IMR-90 (cell line): ENCODE measurements at regions not wholly inside any gene's neighbourhood (a gene's known extent, or its start where the extent isn't known, plus 50 kb on each side); places are given as distances from the start of the nearest gene placed in this dataset.
A peak's percentile ranks its signal among the peaks of the same experiment; 100 is the strongest.

Experiments
- ATAC-seq: fragments of 200-7000 bp; cut with Tn5 transposase; 2 replicates; pipeline ENCODE4 v1.9.1; 2020; ENCODE audit warnings: low read depth, mild to moderate bottlenecking, moderate library complexity
- BruUV-seq: library from RNA; stranded (reverse); fragments of 400-500 nt; replicated peaks from 2 replicates; lab custom pipeline; 2021; lab: Mats Ljungman, UMichigan
- CTCF ChIA-PET: fragments of 300-600 bp; formaldehyde crosslinking; extraction: SDS; loops from one replicate; lab custom pipeline; 2021; ENCODE audit warnings: antibody characterized with exemption; lab: Yijun Ruan, JAX
- POLR2A ChIA-PET: fragments of 300-600 bp; sonication (Branson Sonifier 250); formaldehyde crosslinking; loops from one replicate; lab custom pipeline; 2022; ENCODE audit warnings: antibody characterized with exemption; ENCODE audit not compliant: unreplicated experiment; lab: Charles Lee
- DNase-seq: peaks from one replicate; pipeline ENCODE4 v3.0.0; 2013
- H2AFZ ChIP-seq: replicated peaks from 2 replicates; pipeline ENCODE3; 2013; ENCODE audit warnings: low read length, mild to moderate bottlenecking; ENCODE audit not compliant: poor library complexity
- H2AK5ac ChIP-seq: 2 replicates; pipeline ENCODE4 v1.6.1; 2013; ENCODE audit warnings: low read depth, low read length, inconsistent platforms
- H2AK9ac ChIP-seq: replicated peaks from 2 replicates; pipeline ENCODE3; 2013; ENCODE audit warnings: mild to moderate bottlenecking, low read depth, low read length, moderate library complexity; ENCODE audit not compliant: poor library complexity
- H2BK120ac ChIP-seq: 2 replicates; pipeline ENCODE4 v1.6.1; 2013; ENCODE audit warnings: low read depth, low read length, inconsistent platforms
- H2BK15ac ChIP-seq: 3 replicates; pipeline ENCODE4 v1.6.1; 2013; ENCODE audit warnings: low read depth, low read length, inconsistent platforms
- H2BK20ac ChIP-seq: 2 replicates; pipeline ENCODE4 v1.6.1; 2013; ENCODE audit warnings: low read depth, mild to moderate bottlenecking, inconsistent platforms, low read length, moderate library complexity
- H2BK5ac ChIP-seq: 2 replicates; pipeline ENCODE4 v1.6.1; 2013; ENCODE audit warnings: mild to moderate bottlenecking, low read depth, low read length, inconsistent platforms; ENCODE audit not compliant: poor library complexity, severe bottlenecking
- H3K14ac ChIP-seq: replicated peaks from 2 replicates; pipeline ENCODE4 v1.6.1; 2013; ENCODE audit warnings: low read depth, low read length, inconsistent platforms
- H3K18ac ChIP-seq: 2 replicates; pipeline ENCODE4 v1.6.1; 2013; ENCODE audit warnings: low read depth, low read length, control low read depth
- H3K23ac ChIP-seq: 2 replicates; pipeline ENCODE4 v1.6.1; 2013; ENCODE audit warnings: low read depth, low read length, inconsistent platforms
- H3K27ac ChIP-seq: 2 replicates; pipeline ENCODE4 v1.5.1; 2013; ENCODE audit warnings: mild to moderate bottlenecking, control low read depth, low read length; ENCODE audit not compliant: insufficient read depth
- H3K27me3 ChIP-seq: 2 replicates; pipeline ENCODE4 v1.6.1; 2013; ENCODE audit warnings: low read length; ENCODE audit not compliant: control insufficient read depth, insufficient read depth
- H3K36me3 ChIP-seq: 2 replicates; pipeline ENCODE4 v1.6.1; 2013; ENCODE audit warnings: low read length, mixed read lengths; ENCODE audit not compliant: control insufficient read depth, insufficient read depth
- H3K4ac ChIP-seq: 2 replicates; pipeline ENCODE4 v1.6.1; 2013; ENCODE audit warnings: low read depth, low read length, inconsistent platforms
- H3K4me1 ChIP-seq: 2 replicates; pipeline ENCODE4 v1.6.1; 2013; ENCODE audit warnings: low read length, mixed read lengths; ENCODE audit not compliant: control insufficient read depth, insufficient read depth
- H3K4me2 ChIP-seq: 2 replicates; pipeline ENCODE4 v1.6.1; 2013; ENCODE audit warnings: low read depth, mild to moderate bottlenecking, control low read depth, low read length, moderate library complexity
- H3K4me3 ChIP-seq: 2 replicates; pipeline ENCODE4 v1.5.1; 2013; ENCODE audit warnings: low read depth, mild to moderate bottlenecking, control low read depth, low read length, moderate library complexity; ENCODE audit not compliant: insufficient read depth
- H3K56ac ChIP-seq: 2 replicates; pipeline ENCODE4 v1.6.1; 2013; ENCODE audit warnings: low read length, inconsistent platforms; ENCODE audit not compliant: insufficient read depth; ENCODE audit errors: extremely low read depth
- H3K79me1 ChIP-seq, 2 experiments: 2 replicates each; pipeline ENCODE4 v1.6.1; 2013; ENCODE audit warnings: low read length in 2 of 2, inconsistent platforms in 1 of 2, low read depth in 1 of 2
- H3K9ac ChIP-seq: 2 replicates; pipeline ENCODE4 v1.6.1; 2013; ENCODE audit warnings: low read depth, low read length, control low read depth
- H3K9me1 ChIP-seq: 2 replicates; pipeline ENCODE4 v1.6.1; 2013; ENCODE audit warnings: low read length, inconsistent platforms; ENCODE audit not compliant: insufficient read depth
- H3K9me3 ChIP-seq: 2 replicates; pipeline ENCODE4 v1.6.1; 2013; ENCODE audit warnings: low read length; ENCODE audit not compliant: control insufficient read depth, insufficient read depth
- H4K20me1 ChIP-seq: 2 replicates; pipeline ENCODE4 v1.6.1; 2013; ENCODE audit warnings: low read length, inconsistent platforms; ENCODE audit not compliant: insufficient read depth
- H4K5ac ChIP-seq: 2 replicates; pipeline ENCODE4 v1.6.1; 2013; ENCODE audit warnings: mild to moderate bottlenecking, low read depth, low read length, control low read depth
- H4K8ac ChIP-seq, 2 experiments: 2 replicates each; pipeline ENCODE4 v1.6.1; 2013; ENCODE audit warnings: low read depth in 2 of 2, low read length in 2 of 2, control low read depth in 1 of 2, inconsistent platforms in 1 of 2
- H4K91ac ChIP-seq: 2 replicates; pipeline ENCODE4 v1.6.1; 2013; ENCODE audit warnings: low read depth, low read length, inconsistent platforms; ENCODE audit not compliant: insufficient read depth
- BHLHE40 ChIP-seq: fragments of 150-350 bp; IDR thresholded peaks from 2 replicates; pipeline ENCODE4 v1.6.1; 2016; ENCODE audit warnings: mild to moderate bottlenecking, low read depth, low read length
- RAD21 ChIP-seq: IDR thresholded peaks from 2 replicates; pipeline ENCODE4 v1.6.1; 2012; ENCODE audit warnings: low read length, improper control_type of control experiment
- RCOR1 ChIP-seq: IDR thresholded peaks from 2 replicates; pipeline ENCODE4 v1.6.1; 2012; ENCODE audit warnings: mild to moderate bottlenecking, low read length, improper control_type of control experiment; ENCODE audit not compliant: insufficient replicate concordance
- SMC3 ChIP-seq: fragments of 150-350 bp; IDR thresholded peaks from 2 replicates; pipeline ENCODE4 v1.6.1; 2016; ENCODE audit warnings: low read depth, mild to moderate bottlenecking, antibody characterized with exemption, low read length, moderate library complexity
- WGBS, 2 experiments: methylation state at CpG; one replicate each; pipeline versions ENCODE4 v1.1.5 to v1.1.7; 2013; ENCODE audit warnings: missing lambda C conversion rate in 2 of 2; ENCODE audit not compliant: insufficient read length in 1 of 2; ENCODE audit errors: extremely low coverage in 2 of 2; 5-methylcytosine and 5-hydroxymethylcytosine counted together
- dilution Hi-C: fragments of 300-500 bp; cut with HindIII; formaldehyde crosslinking; loops from one replicate; pipeline ENCODE4 v1.14.3; 2018; ENCODE audit warnings: low sequenced_read_pairs; ENCODE audit not compliant: unreplicated experiment
- in situ Hi-C: fragments of 300-500 bp; cut with MboI; formaldehyde crosslinking; loops from 3 replicates; pipeline ENCODE4 v1.14.3; 2019; ENCODE audit warnings: low sequenced_read_pairs, inconsistent platforms, mixed read lengths
- intact Hi-C: fragments of 100-400 bp; cut with micrococcal nuclease; formaldehyde crosslinking; loops from 2 replicates; pipeline ENCODE4 v1.10.0; 2022
- TF ChIP-seq, protein P1 (sequence below): conservative IDR thresholded peaks from 2 replicates; pipeline ENCODE4 v1.5.1; 2012; ENCODE audit warnings: mild to moderate bottlenecking, low read depth, low read length, improper control_type of control experiment

DNA sequence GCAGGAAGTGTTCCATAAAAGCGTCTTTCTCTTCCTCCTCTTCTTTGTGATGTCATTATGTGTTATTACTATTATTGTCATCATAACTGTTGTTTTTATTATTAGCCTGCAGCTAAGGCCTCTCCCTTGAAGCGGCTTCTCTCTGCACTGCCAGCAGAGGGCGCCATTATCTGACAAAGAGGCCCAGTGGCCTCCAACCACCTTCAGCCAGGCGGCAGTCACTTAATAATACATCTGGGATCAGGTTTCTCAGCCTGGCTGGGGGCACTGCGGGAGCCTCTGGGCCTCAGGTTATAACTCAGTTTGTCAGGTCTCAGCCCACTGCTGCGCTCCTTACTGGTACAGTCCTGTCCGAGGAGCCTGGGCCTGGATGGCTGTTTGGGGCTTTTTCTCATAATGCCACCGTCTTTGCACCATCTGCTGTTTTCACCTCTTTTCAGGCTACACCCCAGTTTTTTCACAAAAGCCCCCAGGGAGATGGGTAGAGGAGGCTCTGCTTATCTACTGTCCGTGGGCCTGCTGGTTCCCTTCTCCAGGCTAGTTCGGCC is 281.9 kb downstream of the NSG2 start:
- peak overlapping the region; percentile 33; the same call in 1 of the 2 replicates for H4K91ac ChIP-seq
- DNase-seq (peak; percentile 69), ATAC-seq (peak; percentile 85)
- no peak overlapping the region; the same call in 1 of the 2 replicates for H2BK20ac ChIP-seq
- no peak overlapping the region for H2AK5ac ChIP-seq
- intact Hi-C loops (loop anchor here (1.0 kb wide), 5 partner anchors 87 to 609 kb away; no protein-coding TSS in a partner anchor), in situ Hi-C loops (no loop called here), dilution Hi-C loops (no loop called here)
- ChIA-PET POLR2A (no interaction called here), CTCF (interaction anchor here (0.6 to 2.0 kb wide), 6 partner anchors 16 to 467 kb away, joined by 3 to 6 read pairs (median 4); no protein-coding TSS in a partner anchor)
- H3K4me1 ChIP-seq: peaks cover 4% of the 10 kb centered on the region; the same call in 1 of the 2 replicates
- no peaks in the 10 kb centered on the region; the same call in 1 of the 2 replicates for H3K27me3 ChIP-seq
- H4K20me1 ChIP-seq: no peaks in the 10 kb centered on the region
- H4K5ac ChIP-seq: peak overlapping the region; percentile 27; the same call in 1 of the 2 replicates
- peak overlapping the region; percentile 94; the same call in 1 of the 2 replicates for H2BK120ac ChIP-seq
- H3K4me2 ChIP-seq: no peak overlapping the region
- H3K79me1 ChIP-seq: no peaks in the 10 kb centered on the region
- no peak overlapping the region for H2AK9ac ChIP-seq
- peak overlapping the region; percentile 29 for H3K4ac ChIP-seq
- H3K23ac ChIP-seq: no peak overlapping the region
- H3K18ac ChIP-seq: no peak overlapping the region; the same call in 1 of the 2 replicates
- peak overlapping the region in 1 of 2 experiments; percentile 71; a peak in 1 of 4 replicates for H4K8ac ChIP-seq
- no peak overlapping the region for H2BK15ac ChIP-seq
- peak overlapping the region; percentile 66 for H2AFZ ChIP-seq
- H3K9ac ChIP-seq: no peak overlapping the region
- H3K14ac ChIP-seq: no peak overlapping the region
- H2BK5ac ChIP-seq: no peak overlapping the region
- H3K9me3 ChIP-seq: no peaks in the 10 kb centered on the region
- peak overlapping the region; percentile 10; the same call in 1 of the 2 replicates for H3K27ac ChIP-seq
- WGBS, 2 experiments: 0% methylated on average over 2 of the region's 10 CpGs; no CpG with 5 or more reads in 1 of the 2 experiments
- TF ChIP-seq RCOR1 (no peak), BHLHE40 (no peak), RAD21 (peak; percentile 73), SMC3 (peak; percentile 69)
- TF ChIP-seq, protein P1, sequence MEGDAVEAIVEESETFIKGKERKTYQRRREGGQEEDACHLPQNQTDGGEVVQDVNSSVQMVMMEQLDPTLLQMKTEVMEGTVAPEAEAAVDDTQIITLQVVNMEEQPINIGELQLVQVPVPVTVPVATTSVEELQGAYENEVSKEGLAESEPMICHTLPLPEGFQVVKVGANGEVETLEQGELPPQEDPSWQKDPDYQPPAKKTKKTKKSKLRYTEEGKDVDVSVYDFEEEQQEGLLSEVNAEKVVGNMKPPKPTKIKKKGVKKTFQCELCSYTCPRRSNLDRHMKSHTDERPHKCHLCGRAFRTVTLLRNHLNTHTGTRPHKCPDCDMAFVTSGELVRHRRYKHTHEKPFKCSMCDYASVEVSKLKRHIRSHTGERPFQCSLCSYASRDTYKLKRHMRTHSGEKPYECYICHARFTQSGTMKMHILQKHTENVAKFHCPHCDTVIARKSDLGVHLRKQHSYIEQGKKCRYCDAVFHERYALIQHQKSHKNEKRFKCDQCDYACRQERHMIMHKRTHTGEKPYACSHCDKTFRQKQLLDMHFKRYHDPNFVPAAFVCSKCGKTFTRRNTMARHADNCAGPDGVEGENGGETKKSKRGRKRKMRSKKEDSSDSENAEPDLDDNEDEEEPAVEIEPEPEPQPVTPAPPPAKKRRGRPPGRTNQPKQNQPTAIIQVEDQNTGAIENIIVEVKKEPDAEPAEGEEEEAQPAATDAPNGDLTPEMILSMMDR: peak; percentile 82
- no TSS peak for BruUV-seq
- no peak overlapping the region for H3K56ac ChIP-seq
- no peaks in the 10 kb centered on the region for H3K36me3 ChIP-seq
- no peak overlapping the region for H3K4me3 ChIP-seq
- no peaks in the 10 kb centered on the region for H3K9me1 ChIP-seq
